ENCODE measurements at regions not wholly inside any gene's neighbourhood (a gene's known extent, or its start where the extent isn't known, plus 50 kb on each side); places are given as distances from the start of the nearest gene placed in this dataset.

DNA sequence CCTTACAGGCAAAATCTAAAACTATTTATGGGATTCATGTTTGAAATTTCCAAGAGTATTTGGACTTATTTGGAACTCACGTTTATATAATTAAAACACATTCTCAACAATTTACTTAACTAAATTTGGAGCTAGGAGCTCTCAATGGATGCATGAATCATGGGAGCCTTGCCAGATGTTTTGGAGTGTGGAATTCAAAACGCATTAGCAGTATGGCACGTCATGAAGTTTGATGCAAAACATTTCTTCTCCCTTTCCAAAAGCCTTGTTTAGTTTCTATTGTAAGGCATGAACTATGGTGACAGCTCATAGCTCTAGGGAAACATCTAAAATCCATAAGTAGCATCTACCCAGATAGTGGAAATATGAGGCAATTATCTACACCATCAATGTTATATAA, 701.6 kb downstream of the SATB2 start:
- TF ChIP-seq, protein P1, sequence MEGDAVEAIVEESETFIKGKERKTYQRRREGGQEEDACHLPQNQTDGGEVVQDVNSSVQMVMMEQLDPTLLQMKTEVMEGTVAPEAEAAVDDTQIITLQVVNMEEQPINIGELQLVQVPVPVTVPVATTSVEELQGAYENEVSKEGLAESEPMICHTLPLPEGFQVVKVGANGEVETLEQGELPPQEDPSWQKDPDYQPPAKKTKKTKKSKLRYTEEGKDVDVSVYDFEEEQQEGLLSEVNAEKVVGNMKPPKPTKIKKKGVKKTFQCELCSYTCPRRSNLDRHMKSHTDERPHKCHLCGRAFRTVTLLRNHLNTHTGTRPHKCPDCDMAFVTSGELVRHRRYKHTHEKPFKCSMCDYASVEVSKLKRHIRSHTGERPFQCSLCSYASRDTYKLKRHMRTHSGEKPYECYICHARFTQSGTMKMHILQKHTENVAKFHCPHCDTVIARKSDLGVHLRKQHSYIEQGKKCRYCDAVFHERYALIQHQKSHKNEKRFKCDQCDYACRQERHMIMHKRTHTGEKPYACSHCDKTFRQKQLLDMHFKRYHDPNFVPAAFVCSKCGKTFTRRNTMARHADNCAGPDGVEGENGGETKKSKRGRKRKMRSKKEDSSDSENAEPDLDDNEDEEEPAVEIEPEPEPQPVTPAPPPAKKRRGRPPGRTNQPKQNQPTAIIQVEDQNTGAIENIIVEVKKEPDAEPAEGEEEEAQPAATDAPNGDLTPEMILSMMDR (IDR thresholded peaks at IDR 0.05) = no peak
- TF ChIP-seq POLR2AphosphoS5 (IDR thresholded peaks at IDR 0.05) (no peak), EP300 (IDR thresholded peaks at IDR 0.05) (no peak)

Measured in esophagus muscularis mucosa (tissue), 4 donors.